ENCODE measurements at regions not wholly inside any gene's neighbourhood (a gene's known extent, or its start where the extent isn't known, plus 50 kb on each side); places are given as distances from the start of the nearest gene placed in this dataset.

DNA sequence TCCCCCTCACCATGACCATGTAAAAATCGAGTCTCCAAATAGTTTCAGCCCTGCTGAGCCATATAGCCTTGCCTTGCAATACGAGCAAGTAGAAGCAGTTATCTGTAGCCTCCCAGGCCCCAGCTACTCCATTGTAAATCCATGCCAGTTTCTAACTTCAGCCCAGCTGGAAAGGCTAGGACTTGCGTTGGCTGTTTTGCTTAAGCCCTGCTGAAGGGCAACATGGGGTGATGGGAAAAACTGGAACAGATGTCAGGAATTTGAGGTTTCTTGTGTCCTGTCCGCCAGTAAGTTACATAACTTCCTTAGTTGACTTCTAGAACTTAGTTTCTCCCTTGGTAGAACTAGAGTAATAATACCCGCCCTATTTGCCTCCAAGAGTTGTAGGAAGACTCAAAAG, 216.0 kb upstream of the SERP2 start:
- TF ChIP-seq, protein P1, sequence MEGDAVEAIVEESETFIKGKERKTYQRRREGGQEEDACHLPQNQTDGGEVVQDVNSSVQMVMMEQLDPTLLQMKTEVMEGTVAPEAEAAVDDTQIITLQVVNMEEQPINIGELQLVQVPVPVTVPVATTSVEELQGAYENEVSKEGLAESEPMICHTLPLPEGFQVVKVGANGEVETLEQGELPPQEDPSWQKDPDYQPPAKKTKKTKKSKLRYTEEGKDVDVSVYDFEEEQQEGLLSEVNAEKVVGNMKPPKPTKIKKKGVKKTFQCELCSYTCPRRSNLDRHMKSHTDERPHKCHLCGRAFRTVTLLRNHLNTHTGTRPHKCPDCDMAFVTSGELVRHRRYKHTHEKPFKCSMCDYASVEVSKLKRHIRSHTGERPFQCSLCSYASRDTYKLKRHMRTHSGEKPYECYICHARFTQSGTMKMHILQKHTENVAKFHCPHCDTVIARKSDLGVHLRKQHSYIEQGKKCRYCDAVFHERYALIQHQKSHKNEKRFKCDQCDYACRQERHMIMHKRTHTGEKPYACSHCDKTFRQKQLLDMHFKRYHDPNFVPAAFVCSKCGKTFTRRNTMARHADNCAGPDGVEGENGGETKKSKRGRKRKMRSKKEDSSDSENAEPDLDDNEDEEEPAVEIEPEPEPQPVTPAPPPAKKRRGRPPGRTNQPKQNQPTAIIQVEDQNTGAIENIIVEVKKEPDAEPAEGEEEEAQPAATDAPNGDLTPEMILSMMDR (IDR thresholded peaks at IDR 0.05) = no peak
- no peak for TF ChIP-seq EP300 (IDR thresholded peaks at IDR 0.05)
- no peak for TF ChIP-seq POLR2A (IDR thresholded peaks at IDR 0.05)
- TF ChIP-seq POLR2AphosphoS5 (IDR thresholded peaks at IDR 0.05) = peak; percentile 40
